Femur (tissue), 1 donor: ENCODE measurements at regions not wholly inside any gene's neighbourhood (a gene's known extent, or its start where the extent isn't known, plus 50 kb on each side); places are given as distances from the start of the nearest gene placed in this dataset.
"Not testable (repeated sequence)": the region's sequence is repeated elsewhere in the genome, so short reads cannot be mapped to it uniquely, and the experiment has no call there.

ENCODE experiments used
- DNase-seq: peaks from one replicate; pipeline ENCODE4 v3.0.0-alpha.2; 2017

- DNase-seq: no peak
Observed at GRCh38 chr2:133887676-133888040, 319.4 kb upstream of the NCKAP5 start.

- DNase-seq: no peak
Observed at GRCh38 chr2:133888107-133888506, 319.8 kb upstream of the NCKAP5 start.

DNA sequence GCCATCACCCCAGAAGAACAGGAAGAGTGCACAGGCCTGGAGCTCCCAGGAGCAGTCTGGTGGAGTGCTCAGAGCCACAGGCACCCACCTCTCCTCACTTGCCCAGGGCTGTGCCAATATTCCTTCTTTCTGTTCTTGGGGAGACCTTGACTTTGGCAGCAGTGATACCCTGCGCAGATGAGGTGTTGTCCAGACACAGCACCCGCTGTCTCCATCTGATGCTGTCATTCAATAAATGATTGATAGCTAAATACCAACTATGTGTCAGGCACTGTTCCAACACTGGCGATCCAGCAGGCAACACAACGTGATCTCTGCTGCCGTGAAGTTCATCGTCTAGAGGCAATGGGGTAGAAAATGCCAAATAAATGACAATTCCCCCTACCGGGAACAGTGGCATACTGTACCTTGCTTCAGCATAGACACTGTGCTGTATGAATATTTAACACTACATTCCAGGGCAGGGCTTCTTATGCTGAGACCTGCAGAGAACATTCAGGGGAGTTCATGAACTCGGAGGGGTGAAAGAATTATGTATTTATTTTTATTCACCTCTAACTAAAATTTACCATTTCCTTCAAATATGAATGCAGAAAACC is 320.5 kb upstream of the NCKAP5 start:
- no peak for DNase-seq

DNA sequence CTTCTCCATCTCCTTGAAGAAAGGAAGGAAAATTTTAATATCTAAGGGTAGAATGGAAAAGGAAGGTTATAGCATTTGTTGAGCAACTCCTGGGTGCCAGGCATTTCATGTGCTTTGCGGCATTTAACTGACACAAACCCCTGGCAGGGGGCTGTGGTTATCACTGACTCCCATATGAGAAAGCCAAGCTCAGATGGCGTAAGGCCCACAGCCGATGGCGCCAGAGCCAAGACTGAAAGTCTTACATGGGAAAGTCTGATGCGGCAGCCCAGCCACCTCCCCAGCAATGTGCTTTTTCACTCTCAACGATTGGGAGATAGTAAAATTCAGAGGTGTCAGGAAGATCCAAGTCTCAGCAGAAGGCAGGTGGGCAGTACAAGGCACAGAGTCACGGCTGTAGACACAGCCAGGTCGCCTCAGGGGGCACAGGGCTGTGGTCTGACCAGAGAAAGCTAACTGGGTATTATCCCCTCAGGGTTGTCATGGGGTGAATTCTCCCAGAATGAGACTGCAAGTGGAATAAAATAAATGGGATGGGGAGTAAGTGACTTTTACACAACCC is 324.2 kb upstream of the NCKAP5 start:
- no peak for DNase-seq

DNA sequence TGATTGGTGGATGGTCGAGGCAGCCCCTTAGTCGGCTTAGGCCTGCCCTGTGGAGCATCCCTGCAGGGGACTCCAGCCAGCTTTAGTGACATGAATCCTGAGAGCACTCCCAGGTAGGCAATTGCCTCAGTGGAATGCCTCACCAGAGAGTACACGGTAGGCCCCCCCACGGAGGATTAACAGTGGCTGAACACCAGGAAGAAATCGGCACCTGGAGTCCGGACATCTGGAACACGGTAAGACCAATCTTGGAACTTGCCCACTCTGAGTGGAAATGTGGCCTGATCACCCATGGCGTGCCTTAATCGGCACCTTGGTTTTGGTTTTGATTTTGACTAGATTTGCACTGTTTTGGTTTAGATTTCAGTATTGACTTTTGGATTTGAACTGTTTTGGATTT is 326.2 kb upstream of the NCKAP5 start:
- DNase-seq: no peak

- not testable (repeated sequence) for DNase-seq
Observed at GRCh38 chr2:133897838-133898237, 329.6 kb upstream of the NCKAP5 start.

GRCh38 chr2:133900909-133901308 is 332.6 kb upstream of the NCKAP5 start:
- DNase-seq: no peak

DNA sequence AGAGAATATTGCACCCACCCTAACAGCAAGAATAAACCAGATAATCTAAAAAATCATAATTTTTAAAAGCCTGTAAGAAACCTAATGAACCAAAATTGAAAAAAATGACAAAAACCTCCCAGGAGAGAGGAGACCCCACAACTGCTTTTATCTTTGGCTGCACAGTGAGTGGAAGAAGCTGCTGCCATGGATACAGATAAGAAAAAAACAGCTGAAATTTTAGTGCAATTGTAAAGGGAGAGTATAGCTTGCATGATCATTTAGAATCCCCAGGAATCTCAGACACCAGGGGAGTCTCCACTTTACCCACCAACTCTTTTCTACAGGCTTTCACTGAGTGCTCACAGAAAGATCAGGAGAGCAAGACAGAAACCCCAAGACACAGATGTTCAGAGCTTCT is 338.1 kb upstream of the NCKAP5 start:
- DNase-seq: no peak

- no peak for DNase-seq
Observed at GRCh38 chr2:133906926-133907325, 338.7 kb upstream of the NCKAP5 start.

- DNase-seq: no peak
Observed at GRCh38 chr2:133908171-133908570, 339.9 kb upstream of the NCKAP5 start.

DNA sequence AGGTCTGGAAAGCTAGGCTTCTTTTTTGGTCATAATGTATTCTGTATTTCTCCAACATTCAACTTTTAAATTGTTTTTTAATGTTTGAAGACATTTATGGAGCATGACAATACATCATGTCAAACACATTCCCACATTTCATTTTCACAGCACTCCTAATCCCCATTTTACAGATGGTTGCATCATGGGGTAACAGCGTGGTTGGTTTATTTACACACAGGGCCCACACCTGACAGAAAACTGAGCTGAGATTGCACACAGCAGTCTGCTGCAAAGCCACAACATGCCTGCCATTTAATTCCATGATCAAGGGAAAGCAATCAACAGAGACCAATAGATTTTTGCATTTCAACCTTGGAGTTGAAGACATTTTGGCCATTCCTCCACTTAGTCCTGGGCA is 335.7 kb upstream of the MGAT5 start:
- no peak for DNase-seq

- DNase-seq: no peak
Observed at GRCh38 chr2:133919285-133919684, 334.6 kb upstream of the MGAT5 start.

GRCh38 chr2:133927894-133928293 is 326.0 kb upstream of the MGAT5 start:
- no peak for DNase-seq

GRCh38 chr2:133936096-133936495 is 317.8 kb upstream of the MGAT5 start:
- DNase-seq: no peak

DNA sequence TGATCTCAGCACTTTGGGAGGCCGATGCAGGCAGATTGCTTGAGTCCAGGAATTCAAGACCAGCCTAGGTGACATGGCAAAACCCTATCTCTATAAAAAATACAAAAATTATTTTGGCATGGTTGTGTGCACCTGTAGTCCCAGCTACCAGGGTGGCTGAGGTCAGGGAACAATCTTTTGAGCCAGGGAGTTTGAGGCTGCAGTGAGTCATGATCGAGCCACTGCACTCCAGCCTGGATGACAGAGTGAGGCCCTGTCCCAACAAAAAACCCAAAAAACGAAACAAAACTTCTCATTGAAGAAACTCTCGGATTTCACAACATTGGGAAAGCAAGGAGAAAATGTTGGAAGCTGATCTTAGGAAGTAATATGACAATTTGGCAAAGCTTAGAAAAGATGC is 317.3 kb upstream of the MGAT5 start:
- no peak for DNase-seq

DNA sequence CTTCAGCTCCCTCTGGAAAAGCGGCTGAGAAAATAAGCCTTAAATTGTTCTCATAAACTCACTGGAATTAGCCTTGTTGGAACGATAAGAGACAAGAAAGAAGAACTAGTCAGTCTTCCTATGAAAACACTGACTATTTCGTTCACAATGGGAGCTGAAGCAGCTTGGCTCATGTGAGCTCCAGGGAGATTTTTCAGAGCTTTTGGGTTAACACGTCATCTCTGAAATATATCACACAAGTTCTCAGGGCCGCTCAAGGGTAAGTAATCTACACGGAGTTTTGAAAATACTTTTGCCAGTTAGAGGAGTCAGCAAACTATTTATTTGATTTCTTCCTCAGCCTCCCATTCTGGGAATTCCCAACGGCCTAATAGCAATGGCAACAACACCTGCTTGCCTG is 316.2 kb upstream of the MGAT5 start:
- no peak for DNase-seq

DNA sequence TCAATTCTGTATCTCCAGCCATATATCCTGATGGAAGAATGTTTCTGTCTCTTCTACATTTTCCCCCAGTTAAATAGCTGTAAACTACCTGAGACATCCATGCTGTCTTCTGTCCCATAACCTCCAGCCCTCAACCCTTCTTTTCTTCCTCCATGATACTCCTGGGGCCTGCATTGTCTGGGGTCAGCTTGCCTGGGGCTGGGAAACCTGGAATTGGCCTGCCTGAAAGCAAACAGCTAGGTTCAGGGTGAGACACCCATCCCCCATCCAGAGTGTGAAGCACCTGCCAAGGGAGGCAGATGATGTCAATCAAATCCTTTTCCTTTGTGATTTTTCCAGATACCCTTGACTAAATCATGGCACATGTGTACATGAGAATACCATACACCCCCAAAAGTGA is 313.7 kb upstream of the MGAT5 start:
- no peak for DNase-seq

DNA sequence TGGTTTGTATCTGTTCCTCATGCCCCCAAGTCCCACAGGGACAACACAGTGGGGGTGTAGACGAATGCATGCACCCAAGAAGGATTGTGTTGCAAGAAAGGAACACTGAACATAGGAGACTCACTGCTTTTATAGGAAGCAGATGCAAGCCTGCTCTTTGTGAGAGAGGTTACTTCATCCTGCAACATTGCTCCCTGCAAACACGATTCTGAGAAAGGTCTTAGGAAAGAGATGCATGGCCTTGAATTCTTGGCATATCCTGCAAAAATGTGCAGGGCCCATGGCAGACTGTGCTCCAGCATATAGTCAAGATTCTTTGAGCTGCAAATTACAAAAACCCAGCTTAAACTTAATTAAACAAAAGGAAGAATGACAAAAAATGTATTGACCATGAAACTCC is 312.2 kb upstream of the MGAT5 start:
- no peak for DNase-seq

DNA sequence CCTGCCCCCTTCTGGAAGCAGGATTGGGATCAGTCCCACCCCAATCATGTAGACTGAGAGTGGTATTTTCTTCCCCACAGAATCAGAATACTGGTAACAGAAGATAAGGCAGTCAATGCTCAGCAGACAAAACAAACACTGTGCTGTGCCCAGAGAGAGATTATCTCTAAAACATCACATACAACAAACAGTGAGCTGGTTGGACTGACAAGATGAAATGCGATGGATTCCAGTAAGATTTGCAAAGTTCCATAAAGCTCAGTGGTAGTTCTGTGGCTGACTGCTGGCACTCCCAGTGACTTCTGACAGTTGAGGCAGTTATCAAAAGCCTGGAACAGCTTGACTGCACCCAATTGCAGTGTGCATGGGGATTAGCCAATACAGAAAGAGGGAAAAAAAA is 311.5 kb upstream of the MGAT5 start:
- no peak for DNase-seq

DNA sequence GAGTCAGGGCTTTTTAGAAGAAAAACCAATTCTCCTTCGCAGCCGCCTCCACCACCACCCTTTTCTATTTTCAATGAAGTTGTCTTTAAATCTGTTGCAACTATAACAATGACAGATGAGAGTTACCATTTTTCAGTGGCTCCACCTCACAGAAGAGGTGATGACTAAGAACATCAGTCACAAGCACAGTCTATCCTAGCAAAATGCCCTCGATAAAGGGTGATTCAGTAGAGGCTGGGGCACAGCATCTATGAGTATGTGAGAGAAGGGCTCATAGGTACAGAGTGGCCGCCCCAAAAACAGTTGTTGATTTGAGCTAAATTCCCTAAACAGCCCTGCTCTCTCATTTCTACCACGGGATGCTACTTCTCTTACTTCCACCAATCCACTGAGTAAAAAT is 310.8 kb upstream of the MGAT5 start:
- no peak for DNase-seq

GRCh38 chr2:133945089-133945488 is 308.8 kb upstream of the MGAT5 start:
- no peak for DNase-seq

DNA sequence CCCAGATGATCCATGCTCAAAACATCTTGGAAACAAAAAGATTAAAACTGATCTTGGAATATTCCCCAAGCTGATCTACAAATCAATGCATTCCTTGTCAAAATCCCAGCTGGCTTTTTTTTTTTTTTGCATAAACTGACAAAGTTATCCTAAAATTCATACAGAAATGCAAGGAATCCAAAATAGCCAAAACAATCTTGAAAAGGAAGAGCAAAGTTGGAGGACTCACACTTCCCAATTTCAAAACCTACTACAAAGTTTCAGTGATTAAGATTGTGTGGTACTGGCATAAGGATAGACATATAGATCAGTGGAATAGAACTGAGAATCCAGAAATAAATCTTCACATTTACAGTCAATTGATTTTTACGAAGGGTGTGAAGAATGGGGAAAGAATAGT is 306.8 kb upstream of the MGAT5 start:
- no peak for DNase-seq

DNA sequence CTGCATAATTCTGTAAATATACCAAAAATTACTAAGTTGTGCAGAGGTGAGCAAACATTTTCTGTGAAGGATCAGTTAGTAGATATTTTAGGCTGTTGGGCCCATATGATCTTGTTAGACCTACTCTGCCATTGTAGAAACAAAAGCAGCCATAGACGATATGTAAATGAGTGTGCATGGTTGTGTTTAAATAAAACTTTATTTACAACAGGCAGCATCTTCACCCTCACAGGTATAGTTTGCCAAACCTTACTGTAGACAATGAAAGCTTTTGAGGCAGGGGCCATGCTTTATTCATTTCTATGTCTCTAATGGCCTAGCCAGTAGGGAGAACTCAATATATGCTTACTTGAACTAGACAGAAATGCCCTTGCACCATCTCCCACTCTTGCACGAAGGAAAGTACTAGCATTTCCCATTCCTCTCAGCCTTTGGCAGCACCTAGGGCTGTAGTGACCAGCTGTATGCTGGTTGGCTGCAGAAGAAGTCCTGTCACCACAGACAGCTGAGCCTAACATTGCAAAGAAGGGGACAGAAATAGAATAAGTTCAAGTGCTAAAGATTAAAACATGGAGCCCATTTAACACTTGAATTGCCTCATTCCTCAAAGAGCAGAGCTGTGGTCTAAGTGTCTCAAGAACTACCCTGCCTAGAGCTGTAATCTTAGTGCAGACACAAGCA is 305.1 kb upstream of the MGAT5 start:
- no peak for DNase-seq

GRCh38 chr2:133949595-133949994 is 304.3 kb upstream of the MGAT5 start:
- no peak for DNase-seq

DNA sequence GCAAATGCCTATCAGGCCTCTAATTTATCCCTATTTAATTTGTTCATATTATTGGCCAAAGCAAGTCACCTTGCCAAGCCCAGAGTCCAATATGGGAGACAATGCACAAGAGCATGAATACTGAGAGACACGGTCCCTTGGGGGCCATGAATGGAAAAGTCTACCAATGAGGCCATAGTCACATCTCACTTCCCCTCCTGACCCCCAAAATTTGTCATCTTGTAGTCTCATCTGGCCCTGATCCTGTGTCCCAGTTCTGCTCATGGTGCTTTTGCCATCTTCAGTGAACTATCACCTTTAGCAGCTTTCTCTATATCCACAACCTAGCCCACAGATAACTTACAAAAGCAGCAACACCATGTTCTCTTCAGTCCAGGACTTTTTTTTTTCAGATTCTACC is 302.7 kb upstream of the MGAT5 start:
- DNase-seq: no peak
